HG03135 (cell line): ENCODE measurements at regions not wholly inside any gene's neighbourhood (a gene's known extent, or its start where the extent isn't known, plus 50 kb on each side); places are given as distances from the start of the nearest gene placed in this dataset.

Experiments
- ATAC-seq: cut with Tn5 transposase; IDR thresholded peaks from one replicate; pipeline ENCODE4 v1.9.1; 2021; ENCODE audit warnings: mild to moderate bottlenecking, moderate library complexity; ENCODE audit not compliant: unreplicated experiment

DNA sequence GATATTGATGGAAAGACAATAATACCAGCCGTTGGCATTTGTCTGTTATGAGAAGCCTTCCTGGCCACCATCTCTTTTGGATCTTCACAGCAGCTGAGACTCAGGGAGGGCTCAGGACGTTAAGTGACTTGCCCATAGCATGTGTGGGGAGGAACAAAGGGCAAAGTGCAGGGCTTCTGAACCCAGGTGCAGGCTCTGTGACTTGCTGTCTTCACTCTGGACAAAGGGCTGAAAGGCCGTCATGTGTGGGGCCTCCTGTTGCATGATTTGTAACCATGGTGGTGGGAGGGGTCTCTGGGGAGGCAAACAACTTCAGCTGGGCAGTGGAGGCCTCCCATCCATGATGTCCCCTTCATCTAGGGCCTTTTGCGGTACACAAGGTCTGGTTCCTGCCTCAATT, 65.5 kb upstream of the SIX2 start:
- no peak for ATAC-seq

GRCh38 chr2:45072862-45073237, 63.6 kb upstream of the SIX2 start:
- ATAC-seq: no peak

GRCh38 chr2:45072064-45072861, 63.0 kb upstream of the SIX2 start:
- ATAC-seq: no peak

GRCh38 chr2:45070113-45070652, 60.9 kb upstream of the SIX2 start:
- no peak for ATAC-seq

- ATAC-seq: no peak
Measured at GRCh38 chr2:45069684-45070083, 60.4 kb upstream of the SIX2 start.

GRCh38 chr2:45068571-45069140, 59.4 kb upstream of the SIX2 start:
- no peak for ATAC-seq

DNA sequence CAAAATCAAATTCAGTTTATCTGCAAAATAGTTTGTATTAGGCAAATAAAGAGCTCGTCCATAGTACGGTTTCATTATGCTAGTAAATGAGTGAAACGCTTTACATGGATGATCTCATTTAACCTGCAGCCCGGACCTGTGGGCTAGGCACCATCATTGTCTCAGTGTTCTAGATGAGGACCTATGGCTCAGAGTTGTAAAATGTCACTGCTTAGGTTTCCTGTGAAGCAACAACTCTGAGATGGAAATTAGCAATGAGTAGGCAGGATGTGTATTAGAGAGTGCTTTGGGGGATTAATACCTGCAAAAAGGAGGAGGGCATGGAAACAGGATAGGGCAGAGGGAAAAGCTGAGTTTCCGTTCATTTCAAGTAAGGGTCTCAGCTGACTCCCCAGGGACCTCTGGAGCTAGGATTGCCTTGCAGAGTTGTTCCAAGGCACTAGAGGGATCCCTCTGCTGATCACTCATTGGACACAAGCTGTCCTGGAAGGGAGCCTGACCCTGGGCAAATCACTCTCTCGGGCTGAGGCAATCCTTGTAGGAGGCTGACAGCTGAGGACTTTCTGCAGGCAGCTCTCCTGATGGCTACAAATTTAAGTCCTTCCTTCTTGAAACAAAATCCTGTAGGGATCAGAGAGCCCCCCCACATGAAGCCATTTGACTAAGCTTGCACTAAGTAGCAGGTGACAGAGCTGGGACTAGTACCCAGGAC, 58.8 kb upstream of the SIX2 start:
- ATAC-seq: no peak
